Urinary bladder (tissue), 3 donors: ENCODE measurements at regions not wholly inside any gene's neighbourhood (a gene's known extent, or its start where the extent isn't known, plus 50 kb on each side); places are given as distances from the start of the nearest gene placed in this dataset.
"Not testable (repeated sequence)": the region's sequence is repeated elsewhere in the genome, so short reads cannot be mapped to it uniquely, and the experiment has no call there.

Experiments used
- DNase-seq: peaks from one replicate; pipeline ENCODE4 v3.0.0-alpha.2; 2015; ENCODE audit errors: extremely low spot score
- H3K27ac ChIP-seq: one replicate; pipeline ENCODE4 v1.5.1; 2013; ENCODE audit warnings: low read depth, mild to moderate bottlenecking, moderate library complexity
- H3K36me3 ChIP-seq: one replicate; pipeline ENCODE4 v1.6.1; 2013; ENCODE audit warnings: mild to moderate bottlenecking, moderate library complexity; ENCODE audit not compliant: insufficient read depth
- H3K4me1 ChIP-seq: one replicate; pipeline ENCODE4 v1.6.1; 2013; ENCODE audit warnings: mild to moderate bottlenecking, moderate library complexity; ENCODE audit not compliant: insufficient read depth
- H3K4me3 ChIP-seq: one replicate; pipeline ENCODE4 v1.5.1; 2013; ENCODE audit warnings: low read depth, low read length
- WGBS: extraction: QIAGEN DNeasy Blood & Tissue Kit; methylation state at CpG from one replicate; pipeline ENCODE4 v1.1.7; 2013; 5-methylcytosine and 5-hydroxymethylcytosine counted together
- donor health status: healthy with polysubstance abuse.
- donor health status: healthy.

GRCh38 chr10:94251098-94251497 is 111.6 kb downstream of the NOC3L start:
- H3K4me1 ChIP-seq, result no peaks in the 10 kb centered on the region

DNA sequence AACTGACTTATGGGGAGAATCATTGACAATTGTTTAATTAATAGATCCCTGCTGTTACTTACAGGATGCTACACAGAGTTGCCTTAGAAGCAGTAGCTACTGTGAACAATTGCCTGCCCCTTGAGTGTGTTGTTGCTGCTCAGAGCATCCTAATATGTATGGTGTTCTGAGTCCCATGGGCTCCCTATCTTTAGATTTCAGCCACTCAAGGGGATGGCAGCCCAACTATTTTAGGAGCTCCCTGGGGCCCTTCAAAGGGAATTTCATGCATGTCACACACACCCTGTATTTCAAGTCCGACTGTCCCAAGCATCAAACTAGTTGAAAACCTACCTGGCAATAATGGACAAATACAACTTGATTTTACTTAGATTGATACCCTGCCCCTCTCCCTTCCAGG is 111.2 kb downstream of the NOC3L start:
- Histone ChIP-seq H3K27ac (no peak overlapping the region), H3K4me1 (no peaks in the 10 kb centered on the region), H3K36me3 (no peaks in the 10 kb centered on the region), H3K4me3 (no peak overlapping the region)
- 77% methylated on average over 1 of the region's 1 CpG for WGBS
- no peak for DNase-seq

More at GRCh38 chr10:94251098-94251497, 111.6 kb downstream of the NOC3L start:
- no peak overlapping the region for H3K4me3 ChIP-seq
- no peaks in the 10 kb centered on the region for H3K36me3 ChIP-seq
- no peak overlapping the region for H3K27ac ChIP-seq
- no peak for DNase-seq
- WGBS, result 92% methylated on average over 2 of the region's 2 CpGs

GRCh38 chr10:94257407-94257806 is 105.3 kb downstream of the NOC3L start:
- not testable (repeated sequence) for H3K27ac ChIP-seq, H3K4me1 ChIP-seq, H3K36me3 ChIP-seq, H3K4me3 ChIP-seq, DNase-seq
- 98% methylated on average over 5 of the region's 6 CpGs for WGBS

GRCh38 chr10:94260455-94260854 is 102.3 kb downstream of the NOC3L start:
- no peaks in the 10 kb centered on the region for H3K4me1 ChIP-seq
- DNase-seq, result no peak
- H3K36me3 ChIP-seq, result no peaks in the 10 kb centered on the region
- H3K27ac ChIP-seq, result no peak overlapping the region
- H3K4me3 ChIP-seq, result no peak overlapping the region

DNA sequence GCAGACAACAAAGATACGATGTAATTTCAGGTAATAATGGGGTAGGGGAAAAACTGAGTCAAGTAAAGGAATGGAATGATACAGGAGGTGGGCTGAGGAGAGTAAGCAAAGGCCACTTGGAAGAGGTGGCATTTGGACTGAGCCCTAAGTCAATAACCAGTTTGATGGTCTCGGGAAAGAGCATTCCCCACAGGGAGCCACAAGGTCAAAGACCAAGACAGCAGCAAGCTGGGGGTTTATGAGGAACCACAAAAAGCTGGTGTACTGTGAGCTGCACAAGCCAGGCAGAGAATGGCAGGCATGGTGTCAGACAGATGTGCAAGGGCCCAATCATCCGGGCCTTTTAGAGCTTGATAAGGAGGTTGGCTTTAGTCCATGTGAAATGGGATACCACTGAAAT is 98.7 kb downstream of the NOC3L start:
- Histone ChIP-seq H3K4me1 (no peaks in the 10 kb centered on the region), H3K36me3 (no peaks in the 10 kb centered on the region), H3K4me3 (no peak overlapping the region), H3K27ac (no peak overlapping the region)
- WGBS, result 78% methylated on average over 3 of the region's 3 CpGs
- DNase-seq, result no peak

- no peaks in the 10 kb centered on the region for H3K36me3 ChIP-seq
- H3K27ac ChIP-seq, result no peak overlapping the region
- no peaks in the 10 kb centered on the region for H3K4me1 ChIP-seq
- WGBS, result 58% methylated on average over 2 of the region's 2 CpGs
- no peak overlapping the region for H3K4me3 ChIP-seq
- DNase-seq, result no peak
These were observed 96.6 kb downstream of the NOC3L start for GRCh38 chr10:94266091-94266490.

GRCh38 chr10:94268652-94269051 is 94.1 kb downstream of the NOC3L start:
- no peak for DNase-seq
- Histone ChIP-seq H3K4me1 (no peaks in the 10 kb centered on the region), H3K36me3 (no peaks in the 10 kb centered on the region), H3K4me3 (no peak overlapping the region), H3K27ac (no peak overlapping the region)
- 93% methylated on average over 6 of the region's 6 CpGs for WGBS

- Histone ChIP-seq H3K4me3 (no peak overlapping the region), H3K27ac (no peak overlapping the region), H3K36me3 (no peaks in the 10 kb centered on the region), H3K4me1 (no peaks in the 10 kb centered on the region)
- DNase-seq, result no peak
- WGBS, result 66% methylated on average over 6 of the region's 6 CpGs
These were observed 88.5 kb downstream of the NOC3L start for GRCh38 chr10:94274142-94274787.

- 84% methylated on average over 3 of the region's 3 CpGs for WGBS
- no peak for DNase-seq
- Histone ChIP-seq H3K4me3 (no peak overlapping the region), H3K36me3 (no peaks in the 10 kb centered on the region), H3K4me1 (no peaks in the 10 kb centered on the region), H3K27ac (no peak overlapping the region)
These were observed 86.6 kb downstream of the NOC3L start for GRCh38 chr10:94276140-94276539.

GRCh38 chr10:94277450-94277849 is 85.3 kb downstream of the NOC3L start:
- no peak for DNase-seq
- H3K4me3 ChIP-seq, result no peak overlapping the region
- no peaks in the 10 kb centered on the region for H3K4me1 ChIP-seq
- no peak overlapping the region for H3K27ac ChIP-seq
- H3K36me3 ChIP-seq, result no peaks in the 10 kb centered on the region
- 92% methylated on average over 6 of the region's 6 CpGs for WGBS

GRCh38 chr10:94279835-94280709 is 82.7 kb downstream of the NOC3L start:
- H3K27ac ChIP-seq, result no peak overlapping the region
- no peak overlapping the region for H3K4me3 ChIP-seq
- DNase-seq, result no peak
- H3K36me3 ChIP-seq, result no peaks in the 10 kb centered on the region
- H3K4me1 ChIP-seq, result no peaks in the 10 kb centered on the region
- 58% methylated on average over 14 of the region's 14 CpGs for WGBS

DNA sequence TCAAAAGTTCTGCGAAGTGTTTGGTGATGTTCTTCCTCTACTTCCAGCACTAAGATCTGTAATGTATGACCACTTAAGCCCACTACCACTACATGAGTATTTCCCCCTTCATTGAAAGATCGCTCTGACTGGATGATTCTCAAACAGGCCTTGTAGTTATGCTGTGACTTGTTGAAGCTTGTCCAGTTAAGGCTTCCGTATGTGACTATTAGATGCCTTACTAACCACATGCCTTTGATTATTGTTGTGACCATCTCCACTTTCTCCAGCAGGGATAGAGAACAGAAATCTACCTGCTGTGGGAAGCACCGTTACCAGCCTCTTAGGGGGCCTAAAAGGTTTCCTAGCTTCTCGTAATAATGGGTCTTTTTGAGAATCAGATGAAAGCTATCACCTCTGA is 81.1 kb downstream of the NOC3L start:
- H3K4me1 ChIP-seq, result no peaks in the 10 kb centered on the region
- 93% methylated on average over 5 of the region's 5 CpGs for WGBS
- H3K36me3 ChIP-seq, result no peaks in the 10 kb centered on the region
- no peak for DNase-seq
- H3K4me3 ChIP-seq, result no peak overlapping the region
- H3K27ac ChIP-seq, result no peak overlapping the region

GRCh38 chr10:94282369-94282768 is 80.4 kb downstream of the NOC3L start:
- 75% methylated on average over 2 of the region's 2 CpGs for WGBS
- DNase-seq, result no peak
- no peak overlapping the region for H3K27ac ChIP-seq
- no peaks in the 10 kb centered on the region for H3K36me3 ChIP-seq
- no peak overlapping the region for H3K4me3 ChIP-seq
- H3K4me1 ChIP-seq, result no peaks in the 10 kb centered on the region
